Kidney epithelial cell (primary cell): ENCODE measurements at regions not wholly inside any gene's neighbourhood (a gene's known extent, or its start where the extent isn't known, plus 50 kb on each side); places are given as distances from the start of the nearest gene placed in this dataset.

Experiments
- DNase-seq: peaks from one replicate; pipeline ENCODE4 v3.0.0-alpha.2; 2010; ENCODE audit warnings: low read depth
- H3K27me3 ChIP-seq: 2 replicates; pipeline ENCODE4 v1.6.0; 2011; ENCODE audit warnings: low read length; ENCODE audit not compliant: control insufficient read depth, insufficient read depth
- H3K36me3 ChIP-seq: 2 replicates; pipeline ENCODE4 v1.5.1; 2011; ENCODE audit warnings: low read length; ENCODE audit not compliant: control insufficient read depth, insufficient read depth
- H3K4me3 ChIP-seq: 2 replicates; pipeline ENCODE4 v1.5.1; 2011; ENCODE audit warnings: low read depth, mild to moderate bottlenecking, control low read depth, low read length
- CTCF ChIP-seq: IDR thresholded peaks from 2 replicates; pipeline ENCODE4 v1.5.1; 2011; ENCODE audit warnings: mild to moderate bottlenecking, moderate library complexity, low read length, control low read depth, inconsistent platforms; ENCODE audit not compliant: insufficient read depth, poor library complexity, severe bottlenecking

DNA sequence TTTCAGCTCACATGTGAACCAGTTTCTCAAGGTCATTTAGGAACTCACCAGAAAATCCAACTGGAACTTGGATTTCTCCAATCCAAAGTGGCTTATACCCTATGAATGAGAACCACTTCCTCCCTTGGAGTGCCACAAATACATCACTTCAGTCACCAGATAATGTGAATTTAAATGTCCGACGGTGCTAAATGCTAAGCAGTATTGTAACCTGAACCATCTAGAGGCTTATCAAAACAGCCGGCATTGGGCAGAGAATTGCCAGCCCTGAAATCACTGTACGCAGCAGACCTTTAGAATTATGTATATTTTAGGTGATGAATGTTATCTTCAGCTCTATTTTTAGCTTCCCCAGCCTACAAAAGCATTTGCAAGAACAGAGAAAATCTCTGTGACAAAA lies 76.8 kb upstream of the COX20 start:
- H3K4me3 ChIP-seq = no peak overlapping the region
- no peaks in the 10 kb centered on the region for H3K36me3 ChIP-seq
- H3K27me3 ChIP-seq = no peaks in the 10 kb centered on the region
- no peak for DNase-seq
- TF ChIP-seq CTCF = no peak

GRCh38 chr1:244759158-244759557 lies 76.3 kb upstream of the COX20 start:
- Histone ChIP-seq H3K4me3 (no peak overlapping the region), H3K36me3 (no peaks in the 10 kb centered on the region), H3K27me3 (no peaks in the 10 kb centered on the region)
- TF ChIP-seq CTCF = no peak
- DNase-seq = no peak

GRCh38 chr1:244760471-244760870 lies 75.0 kb upstream of the COX20 start:
- Histone ChIP-seq H3K27me3 (no peaks in the 10 kb centered on the region), H3K36me3 (no peaks in the 10 kb centered on the region), H3K4me3 (no peak overlapping the region)
- DNase-seq = no peak
- TF ChIP-seq CTCF = no peak

- TF ChIP-seq CTCF = no peak
- Histone ChIP-seq H3K4me3 (no peak overlapping the region), H3K27me3 (no peaks in the 10 kb centered on the region), H3K36me3 (no peaks in the 10 kb centered on the region)
- DNase-seq = no peak
Measured at GRCh38 chr1:244761279-244761678, 74.2 kb upstream of the COX20 start.

DNA sequence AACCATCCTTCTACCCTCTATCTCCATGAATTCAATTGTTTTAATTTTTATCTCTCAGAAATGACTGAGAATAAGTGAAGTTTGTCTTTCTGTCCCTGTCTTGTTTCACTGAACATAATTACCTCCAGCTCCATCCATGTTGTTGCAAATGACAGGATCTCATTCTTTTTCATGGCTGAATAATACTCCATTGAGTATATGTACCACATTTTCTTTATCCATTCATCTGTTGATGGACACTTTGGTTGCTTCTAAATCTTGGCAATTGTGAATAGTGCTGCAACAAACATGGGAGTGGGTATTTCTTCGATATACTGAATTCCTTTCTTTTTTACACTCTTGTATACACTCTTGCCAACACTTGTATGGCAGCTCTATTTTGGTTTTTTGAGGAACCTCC lies 72.8 kb upstream of the COX20 start:
- H3K27me3 ChIP-seq = no peaks in the 10 kb centered on the region
- no peak overlapping the region for H3K4me3 ChIP-seq
- H3K36me3 ChIP-seq = no peaks in the 10 kb centered on the region
- TF ChIP-seq CTCF = no peak
- DNase-seq = no peak

- DNase-seq = no peak
- Histone ChIP-seq H3K4me3 (no peak overlapping the region), H3K36me3 (no peaks in the 10 kb centered on the region), H3K27me3 (no peaks in the 10 kb centered on the region)
- TF ChIP-seq CTCF = no peak
Measured at GRCh38 chr1:244768186-244768585, 67.3 kb upstream of the COX20 start.
